Activated naive CD4-positive, alpha-beta T cell treated with Interleukin-2 at 50 U/mL for 16 hours (primary cell): ENCODE measurements at regions not wholly inside any gene's neighbourhood (a gene's known extent, or its start where the extent isn't known, plus 50 kb on each side); places are given as distances from the start of the nearest gene placed in this dataset.

Source experiments
- DNase-seq: peaks from one replicate; pipeline ENCODE4 v3.0.0-alpha.2; 2020

- DNase-seq: no peak
Observed at GRCh38 chr2:106720026-106720425, 165.9 kb downstream of the ST6GAL2 start.

DNA sequence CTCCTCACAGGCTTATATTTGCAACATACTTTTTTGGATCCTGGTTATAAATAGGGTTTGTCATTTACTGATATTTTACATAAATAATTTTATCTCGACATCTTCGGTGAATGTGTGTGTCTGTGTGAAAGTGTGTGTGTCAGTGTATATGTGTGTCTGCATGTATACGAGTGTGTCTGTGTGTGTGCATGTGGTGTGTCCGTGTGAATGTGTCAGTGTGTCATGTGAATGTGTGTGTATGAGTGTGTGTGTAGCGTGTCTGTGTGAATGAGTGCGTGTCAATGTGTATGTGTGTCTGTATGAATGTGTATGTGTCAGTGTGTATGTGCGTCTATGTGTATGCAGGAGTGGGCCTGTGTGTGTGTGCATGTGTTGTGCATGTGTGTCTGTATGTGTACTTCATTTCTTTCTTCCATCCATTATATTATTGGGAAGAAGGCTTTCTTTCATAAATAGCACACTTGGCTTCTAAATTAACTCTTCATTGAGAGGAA, 161.6 kb downstream of the ST6GAL2 start:
- DNase-seq: no peak

DNA sequence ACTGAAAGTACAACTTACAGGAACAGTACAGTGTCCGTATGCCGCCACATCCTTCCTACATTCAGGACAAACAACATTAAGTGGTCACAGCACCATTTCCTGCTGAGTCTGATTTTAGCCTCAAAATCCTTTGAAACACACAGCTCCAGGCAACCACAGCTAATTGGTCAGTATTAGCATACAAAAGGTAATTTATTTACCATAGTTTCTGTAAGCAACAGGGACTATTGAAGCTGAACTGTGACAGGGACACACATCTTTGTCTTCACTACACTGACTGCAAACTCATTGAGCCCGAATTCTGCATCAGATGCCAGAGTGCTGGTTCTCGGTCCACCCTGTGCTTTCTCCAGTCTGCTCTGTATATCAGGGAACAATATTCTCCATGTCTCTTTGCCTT, 151.8 kb downstream of the ST6GAL2 start:
- no peak for DNase-seq

GRCh38 chr2:106735807-106736206, 150.2 kb downstream of the ST6GAL2 start:
- DNase-seq: no peak

DNA sequence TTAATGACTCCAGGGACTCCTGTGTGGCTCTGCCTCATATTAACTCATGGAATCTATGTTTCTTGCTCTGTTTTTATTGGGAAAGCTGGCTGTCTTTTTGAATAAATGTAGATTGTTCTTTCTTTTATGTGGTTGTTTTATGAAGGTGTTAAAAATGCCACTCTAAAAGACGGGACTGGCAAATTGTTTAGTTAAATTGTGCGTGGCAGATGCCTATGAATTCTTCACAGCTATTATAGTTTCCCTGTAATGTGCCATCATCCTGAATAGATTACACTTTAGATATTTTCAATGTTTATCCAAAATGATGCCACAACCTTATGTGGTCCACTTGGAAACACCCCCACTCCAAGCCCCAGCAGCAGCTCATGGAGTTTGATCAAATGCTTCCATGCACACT, 149.7 kb downstream of the ST6GAL2 start:
- DNase-seq: no peak

DNA sequence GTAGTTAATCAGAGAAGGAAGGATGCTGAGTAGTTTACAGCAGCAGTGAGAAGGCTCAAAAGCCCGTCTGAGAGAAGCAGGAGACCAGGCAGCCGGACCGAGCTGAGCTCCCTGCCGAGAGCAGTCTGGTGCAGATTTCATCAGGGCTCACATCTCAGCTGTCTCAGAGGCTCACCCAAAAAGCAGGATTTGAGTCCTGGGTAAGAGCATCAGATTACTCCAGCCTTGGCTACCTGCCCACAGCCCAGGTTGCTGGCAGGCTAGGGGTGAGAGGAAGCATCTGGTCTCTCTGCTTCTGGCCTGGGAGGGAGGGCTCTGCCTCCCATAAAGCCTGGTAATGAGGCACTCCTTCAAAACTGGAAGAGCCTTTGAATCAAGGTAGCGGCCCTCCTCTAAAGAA, 140.5 kb downstream of the ST6GAL2 start:
- DNase-seq: no peak

DNA sequence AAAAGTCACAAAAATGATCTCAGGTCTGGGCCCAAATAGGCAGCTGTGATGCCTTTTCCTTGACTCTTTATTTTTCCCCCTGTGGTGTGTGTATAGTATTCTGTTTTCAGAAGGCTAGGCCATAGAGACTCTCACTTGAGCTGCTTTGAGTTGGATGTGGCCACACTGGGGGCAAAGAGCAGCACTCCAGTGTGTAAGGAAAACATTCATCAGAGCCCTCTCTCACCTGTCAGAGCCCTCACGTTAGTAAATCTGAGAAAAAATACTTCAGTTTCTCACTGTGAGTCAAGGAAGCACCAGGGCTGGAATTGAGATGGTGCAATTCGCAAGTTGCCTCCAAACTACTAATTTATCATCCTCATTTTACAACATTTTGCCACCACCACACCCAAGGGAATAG, 136.1 kb downstream of the ST6GAL2 start:
- DNase-seq: no peak
